ENCODE measurements at regions not wholly inside any gene's neighbourhood (a gene's known extent, or its start where the extent isn't known, plus 50 kb on each side); places are given as distances from the start of the nearest gene placed in this dataset.

DNA sequence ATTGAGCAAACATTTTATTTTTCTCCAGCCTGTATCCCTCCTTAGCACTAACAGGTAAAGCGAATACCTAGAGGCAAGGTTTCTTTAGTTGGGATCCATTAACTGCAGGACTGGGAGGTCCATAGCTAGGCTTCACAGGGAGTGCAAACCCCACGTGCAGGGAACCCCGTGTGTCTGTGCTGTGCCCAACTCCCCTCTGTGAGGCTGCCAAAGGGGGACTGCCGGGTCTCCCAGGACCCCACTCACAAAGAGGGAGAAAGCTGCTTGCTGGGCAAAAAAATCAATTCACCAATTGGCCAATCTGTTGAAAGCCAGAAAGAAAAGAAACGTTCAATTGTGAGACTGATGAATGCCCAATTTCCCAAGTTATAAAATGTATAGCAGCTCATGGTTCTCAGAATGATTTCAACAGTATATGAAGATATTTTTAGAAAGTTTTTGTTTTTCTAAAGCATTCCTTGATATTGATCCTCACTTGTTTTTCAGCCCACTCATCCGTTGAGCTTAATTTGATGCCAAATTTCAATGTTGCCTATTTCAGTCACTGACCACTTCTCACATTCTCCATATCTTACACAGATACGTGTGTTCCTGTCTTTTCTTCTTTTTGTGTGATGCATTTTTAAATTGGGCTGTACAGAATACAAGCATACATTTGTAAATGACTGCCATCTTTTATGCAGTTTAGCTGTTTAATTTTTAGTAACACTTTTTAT lies 202.7 kb upstream of the PRSS58 start:
- intact Hi-C loops (cut with DNase I; ENCODE audit: low total_unique reads) = no loop called here
- no peak overlapping the region for H3K27ac ChIP-seq
- peaks cover 0 to 29% (median 9%) of the 10 kb centered on the region in 6 donors for H3K4me1 ChIP-seq
- no peak for DNase-seq
- peaks cover 0 to 5% (median 0%) of the 10 kb centered on the region in 7 donors for H3K27me3 ChIP-seq (replicated peaks in 1 of 7)
- no peaks in the 10 kb centered on the region for H3K36me3 ChIP-seq
- TF ChIP-seq POLR2AphosphoS5 (IDR thresholded peaks at IDR 0.05) = no peak
- TF ChIP-seq POLR2A (IDR thresholded peaks at IDR 0.05) = no peak
- TF ChIP-seq CTCF (IDR thresholded peaks at IDR 0.05 in 8 of 11, conservative IDR thresholded peaks at IDR 0.05 in 3 of 11) = no peak
- no peak overlapping the region for H3K4me3 ChIP-seq
- WGBS, 5 donors = 62 to 84% (median 69%) methylated on average over 7 of the region's 7 CpGs
- H3K9me3 ChIP-seq = no peaks in the 10 kb centered on the region

DNA sequence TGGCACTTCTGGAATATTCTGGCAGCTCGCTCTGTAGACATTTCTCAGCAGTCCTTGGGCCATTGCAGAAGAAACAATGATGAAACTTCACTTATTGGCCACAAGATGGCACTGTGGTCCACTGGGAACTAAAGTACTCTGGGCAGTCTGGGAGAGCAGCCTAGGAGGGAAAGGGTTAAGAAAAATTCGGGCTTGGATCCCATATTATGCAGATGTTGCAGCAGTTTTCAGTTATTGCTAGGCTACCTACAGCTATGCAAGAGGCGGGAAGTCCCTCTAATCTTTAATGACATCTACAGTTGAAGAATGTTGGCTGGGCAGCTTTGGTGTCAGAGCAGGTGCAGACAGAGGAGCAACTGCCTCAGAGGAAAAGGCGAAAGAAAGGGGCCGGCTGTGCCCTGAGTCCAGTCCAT lies 201.7 kb upstream of the PRSS58 start:
- 5 to 8% (median 8%) methylated on average over 5 of the region's 5 CpGs for WGBS, 5 donors
- no peak overlapping the region for H3K27ac ChIP-seq
- intact Hi-C loops (cut with DNase I; ENCODE audit: low total_unique reads) = no loop called here
- H3K4me3 ChIP-seq = no peak overlapping the region
- no peaks in the 10 kb centered on the region for H3K9me3 ChIP-seq
- TF ChIP-seq CTCF (IDR thresholded peaks at IDR 0.05 in 8 of 11, conservative IDR thresholded peaks at IDR 0.05 in 3 of 11) = peak in 10 of 11 experiments; percentile 21 to 81 (median 67)
- TF ChIP-seq POLR2A (IDR thresholded peaks at IDR 0.05) = no peak
- H3K4me1 ChIP-seq = peaks cover 0 to 29% (median 9%) of the 10 kb centered on the region in 6 donors
- no peaks in the 10 kb centered on the region for H3K36me3 ChIP-seq
- no peak for DNase-seq
- H3K27me3 ChIP-seq (replicated peaks in 1 of 7) = peaks cover 0 to 5% (median 0%) of the 10 kb centered on the region in 7 donors

GRCh38 chr7:142457146-142457703 lies 199.4 kb upstream of the PRSS58 start:
- H3K4me3 ChIP-seq = no peak overlapping the region
- H3K4me1 ChIP-seq = peaks cover 0 to 17% (median 6%) of the 10 kb centered on the region in 6 donors
- intact Hi-C loops (cut with DNase I; ENCODE audit: low total_unique reads) = no loop called here
- no peaks in the 10 kb centered on the region for H3K9me3 ChIP-seq
- no peak for DNase-seq
- H3K27me3 ChIP-seq (replicated peaks in 1 of 7) = peaks cover 0 to 5% (median 0%) of the 10 kb centered on the region in 7 donors
- H3K36me3 ChIP-seq = no peaks in the 10 kb centered on the region
- 64 to 97% (median 90%) methylated on average over 2 of the region's 2 CpGs for WGBS, 5 donors
- no peak overlapping the region for H3K27ac ChIP-seq
- TF ChIP-seq CTCF (IDR thresholded peaks at IDR 0.05 in 8 of 11, conservative IDR thresholded peaks at IDR 0.05 in 3 of 11) (no peak), POLR2A (IDR thresholded peaks at IDR 0.05) (no peak), POLR2AphosphoS5 (IDR thresholded peaks at IDR 0.05) (no peak)

DNA sequence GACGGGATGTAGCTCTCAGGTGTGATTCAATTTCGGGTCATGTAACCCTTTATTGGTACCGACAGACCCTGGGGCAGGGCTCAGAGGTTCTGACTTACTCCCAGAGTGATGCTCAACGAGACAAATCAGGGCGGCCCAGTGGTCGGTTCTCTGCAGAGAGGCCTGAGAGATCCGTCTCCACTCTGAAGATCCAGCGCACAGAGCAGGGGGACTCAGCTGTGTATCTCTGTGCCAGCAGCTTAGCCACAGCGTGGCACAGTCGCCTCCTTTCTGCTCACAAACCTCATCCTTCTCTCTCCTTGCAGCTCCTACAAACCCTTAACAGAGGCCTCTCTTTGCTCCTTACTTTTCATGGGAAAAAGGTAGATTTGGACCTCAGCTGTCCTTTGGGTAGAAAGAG lies 197.5 kb upstream of the PRSS58 start:
- no peaks in the 10 kb centered on the region for H3K36me3 ChIP-seq
- no peak overlapping the region for H3K27ac ChIP-seq
- intact Hi-C loops (cut with DNase I; ENCODE audit: low total_unique reads) = no loop called here
- no peaks in the 10 kb centered on the region for H3K9me3 ChIP-seq
- TF ChIP-seq POLR2AphosphoS5 (IDR thresholded peaks at IDR 0.05) (no peak), POLR2A (IDR thresholded peaks at IDR 0.05) (no peak), CTCF (IDR thresholded peaks at IDR 0.05 in 8 of 11, conservative IDR thresholded peaks at IDR 0.05 in 3 of 11) (no peak)
- peaks cover 0 to 17% (median 6%) of the 10 kb centered on the region in 6 donors for H3K4me1 ChIP-seq
- WGBS, 5 donors = 85 to 92% (median 89%) methylated on average over 10 of the region's 10 CpGs
- no peak for DNase-seq
- peaks cover 0 to 9% (median 0%) of the 10 kb centered on the region in 7 donors for H3K27me3 ChIP-seq (replicated peaks in 1 of 7)
- no peak overlapping the region for H3K4me3 ChIP-seq

Data from spleen (tissue), 11 donors.